Left lung (tissue), 4 donors: ENCODE measurements at regions not wholly inside any gene's neighbourhood (a gene's known extent, or its start where the extent isn't known, plus 50 kb on each side); places are given as distances from the start of the nearest gene placed in this dataset.

ENCODE experiments used
- ATAC-seq: fragments of 200-7000 bp; cut with Tn5 transposase; one replicate; pipeline ENCODE4 v1.9.1; 2020; ENCODE audit warnings: moderate library complexity
- DNase-seq, 4 donors: peaks; one replicate each; pipeline ENCODE4 v3.0.0-alpha.2; 2013 to 2020
- H3K27ac ChIP-seq, 2 donors: fragments of 200-600 bp; sonication (generic) in 1 of 2; one replicate each; pipeline versions ENCODE4 v1.5.0 to v1.8.0; 2020 to 2021
- H3K27me3 ChIP-seq, 2 donors: fragments of 200-600 bp; sonication (generic) in 1 of 2; one replicate each; pipeline versions ENCODE4 v1.5.0 to v1.8.0; 2020 to 2021
- H3K36me3 ChIP-seq, 2 donors: fragments of 200-600 bp; sonication (generic) in 1 of 2; one replicate each; pipeline versions ENCODE4 v1.5.0 to v1.8.0; 2020 to 2021
- H3K4me1 ChIP-seq, 2 donors: fragments of 200-600 bp; one replicate each; pipeline ENCODE4 v1.8.0; 2021
- H3K4me3 ChIP-seq, 2 donors: fragments of 200-600 bp; sonication (generic) in 1 of 2; one replicate each; pipeline versions ENCODE4 v1.5.0 to v1.8.0; 2020 to 2021; ENCODE audit warnings: mild to moderate bottlenecking in 1 of 2
- H3K9me3 ChIP-seq, 2 donors: fragments of 200-600 bp; sonication (generic) in 1 of 2; one replicate each; pipeline versions ENCODE4 v1.5.0 to v1.8.0; 2020 to 2021
- intact Hi-C, 2 donors: fragments of 100-400 bp; cut with DNase I; formaldehyde crosslinking; loops; one replicate each; pipeline versions ENCODE4 v1.11.2 to v1.14.2; 2022
- TF ChIP-seq, protein P1 (sequence below), 2 donors: fragments of 200-600 bp; sonication (generic) in 1 of 2; IDR thresholded peaks; one replicate each; pipeline versions ENCODE4 v1.5.0 to v1.8.0; 2021; ENCODE audit warnings: antibody characterized with exemption in 2 of 2
- donor health status: DM: no; HTN: yes; CAD: no.
- donor health status: DM: no; HTN: no; CAD: no.

DNA sequence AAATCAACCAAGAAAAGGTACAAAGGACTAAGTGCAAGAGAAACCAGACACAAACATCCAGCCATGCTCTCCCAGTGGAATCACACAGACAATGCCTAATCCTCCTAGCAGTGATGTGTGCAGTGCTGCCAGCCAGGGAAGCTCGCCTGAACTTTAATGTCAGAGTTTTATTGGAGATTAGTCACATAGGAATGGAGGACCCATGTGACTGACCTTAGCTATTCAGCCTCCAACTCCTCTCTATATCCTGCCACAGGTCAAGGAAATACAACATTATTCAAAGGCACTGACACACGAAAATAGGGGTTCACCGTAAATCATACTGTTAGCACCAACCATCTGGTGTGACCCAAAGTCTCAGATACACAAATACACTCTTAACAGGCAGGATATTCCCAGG, 684.6 kb downstream of the DOK5 start:
- H3K27me3 ChIP-seq, result no peaks in the 10 kb centered on the region
- TF ChIP-seq, protein P1, sequence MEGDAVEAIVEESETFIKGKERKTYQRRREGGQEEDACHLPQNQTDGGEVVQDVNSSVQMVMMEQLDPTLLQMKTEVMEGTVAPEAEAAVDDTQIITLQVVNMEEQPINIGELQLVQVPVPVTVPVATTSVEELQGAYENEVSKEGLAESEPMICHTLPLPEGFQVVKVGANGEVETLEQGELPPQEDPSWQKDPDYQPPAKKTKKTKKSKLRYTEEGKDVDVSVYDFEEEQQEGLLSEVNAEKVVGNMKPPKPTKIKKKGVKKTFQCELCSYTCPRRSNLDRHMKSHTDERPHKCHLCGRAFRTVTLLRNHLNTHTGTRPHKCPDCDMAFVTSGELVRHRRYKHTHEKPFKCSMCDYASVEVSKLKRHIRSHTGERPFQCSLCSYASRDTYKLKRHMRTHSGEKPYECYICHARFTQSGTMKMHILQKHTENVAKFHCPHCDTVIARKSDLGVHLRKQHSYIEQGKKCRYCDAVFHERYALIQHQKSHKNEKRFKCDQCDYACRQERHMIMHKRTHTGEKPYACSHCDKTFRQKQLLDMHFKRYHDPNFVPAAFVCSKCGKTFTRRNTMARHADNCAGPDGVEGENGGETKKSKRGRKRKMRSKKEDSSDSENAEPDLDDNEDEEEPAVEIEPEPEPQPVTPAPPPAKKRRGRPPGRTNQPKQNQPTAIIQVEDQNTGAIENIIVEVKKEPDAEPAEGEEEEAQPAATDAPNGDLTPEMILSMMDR (IDR thresholded peaks at IDR 0.05), result no peak
- H3K4me3 ChIP-seq, result no peak overlapping the region
- no peaks in the 10 kb centered on the region for H3K4me1 ChIP-seq
- intact Hi-C loops, result no loop called here
- DNase-seq, result no peak
- no peak for ATAC-seq
- no peak overlapping the region for H3K27ac ChIP-seq
- H3K36me3 ChIP-seq, result no peaks in the 10 kb centered on the region
- H3K9me3 ChIP-seq, result peaks cover 0 to 4% of the 10 kb centered on the region in 2 donors

DNA sequence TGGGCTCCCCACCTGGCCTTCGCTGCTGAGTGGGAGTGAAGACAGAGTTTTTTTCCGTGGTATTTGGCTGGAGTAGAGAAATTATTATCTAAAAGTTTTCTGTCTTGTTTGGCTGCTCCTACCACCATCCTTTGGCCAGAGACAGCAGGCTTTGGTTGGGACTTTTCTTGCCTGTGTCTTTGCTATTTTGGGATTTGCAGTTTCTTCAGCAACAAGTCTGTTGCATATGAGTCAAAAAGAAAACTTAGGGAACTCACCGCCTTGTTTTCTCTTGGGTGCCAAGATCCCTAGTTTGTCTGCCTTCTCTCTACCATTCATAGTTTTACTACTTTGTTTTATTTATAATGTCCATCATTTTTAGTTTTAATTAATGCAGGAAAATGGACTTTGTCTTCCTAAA, 683.8 kb downstream of the DOK5 start:
- no peak for ATAC-seq
- no peaks in the 10 kb centered on the region for H3K36me3 ChIP-seq
- H3K4me3 ChIP-seq, result no peak overlapping the region
- intact Hi-C loops, result no loop called here
- H3K9me3 ChIP-seq, result peaks cover 0 to 4% of the 10 kb centered on the region in 2 donors
- no peak for DNase-seq
- no peak overlapping the region for H3K27ac ChIP-seq
- TF ChIP-seq, protein P1 (IDR thresholded peaks at IDR 0.05), result no peak
- H3K4me1 ChIP-seq, result no peaks in the 10 kb centered on the region
- no peaks in the 10 kb centered on the region for H3K27me3 ChIP-seq

DNA sequence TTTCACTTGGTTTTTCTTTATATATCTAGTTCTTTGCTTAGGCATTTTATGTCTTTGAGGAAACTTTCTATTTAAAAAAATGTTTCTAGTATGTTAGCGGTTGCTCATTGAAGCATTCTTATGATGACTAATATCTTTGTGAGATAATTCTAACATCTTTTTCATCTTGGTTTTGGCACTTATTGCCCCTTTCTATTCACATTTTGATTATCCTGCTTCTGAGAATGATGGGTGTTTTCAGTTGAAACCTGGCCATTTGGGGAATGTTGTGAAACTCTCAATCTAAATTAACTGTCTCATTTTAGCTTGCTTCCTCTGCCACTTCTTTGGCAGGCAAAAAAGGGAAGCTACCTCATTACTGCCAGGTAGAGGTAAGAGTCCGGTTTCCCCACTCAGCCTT, 683.1 kb downstream of the DOK5 start:
- H3K36me3 ChIP-seq, result no peaks in the 10 kb centered on the region
- no peaks in the 10 kb centered on the region for H3K27me3 ChIP-seq
- ATAC-seq (no peak), DNase-seq (no peak)
- H3K4me3 ChIP-seq, result no peak overlapping the region
- H3K4me1 ChIP-seq, result no peaks in the 10 kb centered on the region
- intact Hi-C loops, result no loop called here
- no peak overlapping the region for H3K27ac ChIP-seq
- peaks cover 0 to 4% of the 10 kb centered on the region in 2 donors for H3K9me3 ChIP-seq
- TF ChIP-seq, protein P1 (IDR thresholded peaks at IDR 0.05), result no peak

- ATAC-seq, result no peak
- no peak overlapping the region for H3K4me3 ChIP-seq
These were observed 680.0 kb downstream of the DOK5 start for GRCh38 chr20:55155360-55155759.

DNA sequence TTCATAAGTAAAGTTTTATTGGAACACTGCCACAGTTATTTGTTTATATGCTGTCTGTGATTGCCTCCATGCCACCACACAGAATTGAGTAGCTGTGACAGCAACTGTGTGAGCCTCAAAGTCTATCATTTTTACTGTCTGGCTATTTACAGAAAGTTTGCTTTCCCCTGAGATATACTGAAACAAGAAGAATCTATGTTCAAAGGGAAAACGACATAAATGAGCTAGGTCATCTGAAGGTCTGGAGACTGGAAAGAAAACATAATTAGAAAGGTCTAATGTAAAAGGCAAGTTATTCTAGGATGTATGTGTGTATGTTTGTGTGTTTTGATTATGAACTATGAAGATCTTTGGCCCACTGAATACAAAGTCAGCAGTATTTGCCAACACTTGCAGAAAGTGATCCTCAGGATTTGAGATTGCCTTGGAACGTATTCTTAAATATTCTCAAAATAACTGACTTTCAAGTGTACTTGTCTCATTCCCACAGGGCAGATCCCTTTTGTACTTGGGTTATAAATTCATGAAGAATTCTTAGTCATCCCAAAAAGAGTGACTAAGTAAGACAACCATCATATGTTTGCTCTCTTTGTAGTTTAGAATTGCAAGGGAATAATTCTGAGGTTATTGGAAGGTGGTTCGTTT, 677.7 kb downstream of the DOK5 start:
- Histone ChIP-seq H3K4me3 (no peak overlapping the region), H3K27ac (no peak overlapping the region), H3K4me1 (no peaks in the 10 kb centered on the region), H3K36me3 (no peaks in the 10 kb centered on the region), H3K27me3 (no peaks in the 10 kb centered on the region), H3K9me3 (no peaks in the 10 kb centered on the region)
- ATAC-seq (no peak), DNase-seq (peak in 2 of 4 donors; percentile 54 to 63)
- TF ChIP-seq, protein P1 (IDR thresholded peaks at IDR 0.05), result no peak
- intact Hi-C loops, result no loop called here

More at GRCh38 chr20:55155360-55155759, 680.0 kb downstream of the DOK5 start:
- TF ChIP-seq, protein P1 (IDR thresholded peaks at IDR 0.05), result no peak
- Histone ChIP-seq H3K27me3 (no peaks in the 10 kb centered on the region), H3K27ac (no peak overlapping the region), H3K36me3 (no peaks in the 10 kb centered on the region), H3K4me1 (no peaks in the 10 kb centered on the region), H3K9me3 (peaks cover 0 to 4% of the 10 kb centered on the region in 2 donors)
- intact Hi-C loops, result no loop called here
- no peak for DNase-seq
